ENCODE measurements at regions not wholly inside any gene's neighbourhood (a gene's known extent, or its start where the extent isn't known, plus 50 kb on each side); places are given as distances from the start of the nearest gene placed in this dataset.
"Not testable (repeated sequence)": the region's sequence is repeated elsewhere in the genome, so short reads cannot be mapped to it uniquely, and the experiment has no call there.

DNA sequence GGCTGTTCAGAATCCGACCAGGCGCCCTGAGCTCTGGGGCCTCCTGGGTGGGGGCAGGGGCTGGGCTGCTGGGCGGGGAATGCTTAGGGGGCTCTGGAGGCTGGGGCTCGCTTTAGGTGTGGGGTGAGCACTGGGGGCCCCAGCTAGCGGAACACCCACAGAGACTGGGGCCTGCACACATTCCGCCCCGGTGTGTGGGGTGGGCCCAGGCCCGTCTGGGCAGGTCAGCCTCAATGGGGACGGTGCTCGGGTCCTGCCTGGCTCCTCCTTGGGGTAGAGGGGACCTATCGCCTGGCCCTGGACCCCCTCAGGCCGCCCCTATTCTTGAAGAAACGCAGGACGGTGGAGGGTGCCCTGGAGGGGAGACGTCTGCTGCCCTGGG, 364.8 kb downstream of the TMEM121 start:
- Histone ChIP-seq H3K9ac (ENCODE audit: insufficient read depth in 1 of 2, low read length in 2 of 2) (no peak overlapping the region), H3K4me3 (no peak overlapping the region), H3K27ac (ENCODE audit: low read depth in 1 of 2, low read length in 1 of 2) (no peak overlapping the region), H3K36me3 (ENCODE audit: control insufficient read depth in 4 of 4, insufficient read depth in 4 of 4, low read length in 4 of 4) (no peaks in the 10 kb centered on the region), H3K4me1 (ENCODE audit: control insufficient read depth in 5 of 5, insufficient read depth in 5 of 5, low read length in 5 of 5) (no peaks in the 10 kb centered on the region), H3K9me3 (ENCODE audit: control insufficient read depth in 4 of 4, insufficient read depth in 3 of 4, low read length in 3 of 4) (peaks cover 0 to 5% (median 2%) of the 10 kb centered on the region in 4 donors), H3K27me3 (ENCODE audit: control insufficient read depth in 3 of 3, insufficient read depth in 3 of 3, low read length in 2 of 3) (no peaks in the 10 kb centered on the region)
- ATAC-seq (ENCODE audit: insufficient read depth, low FRiP score) (no peak), DNase-seq (peak in 1 of 3 donors; percentile 0)
- no peak for TF ChIP-seq CTCF (IDR thresholded peaks at IDR 0.05; ENCODE audit: control extremely low read depth, extremely low read depth)
- 58 to 59% methylated on average over 10 to 15 of the region's 15 CpGs for WGBS, 2 donors

DNA sequence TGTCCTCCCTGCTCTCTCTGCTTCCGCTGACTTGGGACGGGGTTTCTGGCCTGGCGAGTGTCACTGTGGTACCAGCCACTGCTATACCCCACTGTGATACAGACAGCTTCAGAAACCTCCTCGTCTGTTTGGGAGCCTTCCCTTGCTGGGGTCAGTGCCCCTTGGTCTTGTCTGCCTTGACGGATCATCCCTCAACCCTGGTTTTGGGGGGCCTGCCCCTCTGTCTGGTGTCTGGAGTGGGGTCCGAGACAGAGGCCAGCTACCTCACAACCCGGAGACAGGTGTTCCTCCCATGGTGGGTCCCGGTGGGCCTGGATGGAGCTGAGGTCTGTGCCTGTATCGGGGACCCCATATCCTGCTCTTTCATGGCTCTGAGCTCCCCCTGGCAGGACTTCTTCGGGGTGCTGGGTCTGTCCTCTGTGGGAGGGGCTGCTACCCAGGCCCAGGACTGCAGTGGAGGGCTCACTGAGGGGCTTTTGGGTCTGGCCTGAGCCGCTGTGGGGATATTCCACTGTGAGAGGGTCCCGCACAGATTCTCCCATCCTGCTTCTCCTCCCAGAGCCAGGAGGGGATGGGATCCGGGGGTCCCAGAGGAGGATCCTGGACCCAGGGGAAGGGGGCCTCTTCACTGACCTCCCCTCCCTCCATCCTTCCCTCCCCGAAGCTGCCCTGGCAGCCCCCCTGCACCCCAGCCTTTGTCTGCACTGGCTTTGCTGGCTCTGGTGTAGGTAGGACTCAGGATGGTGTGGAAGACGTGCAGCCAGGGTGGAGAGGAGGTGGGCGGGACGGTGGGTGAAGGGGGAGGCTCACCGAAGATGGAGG, 365.5 kb downstream of the TMEM121 start:
- no peak overlapping the region for H3K4me3 ChIP-seq
- no peak for ATAC-seq (ENCODE audit: insufficient read depth, low FRiP score)
- H3K27ac ChIP-seq (ENCODE audit: low read depth in 1 of 2, low read length in 1 of 2) = no peak overlapping the region
- 42 to 55% methylated on average over 17 to 18 of the region's 18 CpGs for WGBS, 2 donors
- H3K36me3 ChIP-seq (ENCODE audit: control insufficient read depth in 4 of 4, insufficient read depth in 4 of 4, low read length in 4 of 4) = no peaks in the 10 kb centered on the region
- peaks cover 0 to 5% (median 2%) of the 10 kb centered on the region in 4 donors for H3K9me3 ChIP-seq (ENCODE audit: control insufficient read depth in 4 of 4, insufficient read depth in 3 of 4, low read length in 3 of 4)
- no peak for TF ChIP-seq CTCF (IDR thresholded peaks at IDR 0.05; ENCODE audit: control extremely low read depth, extremely low read depth)
- peak in 1 of 3 donors; percentile 6 for DNase-seq
- no peaks in the 10 kb centered on the region for H3K27me3 ChIP-seq (ENCODE audit: control insufficient read depth in 3 of 3, insufficient read depth in 3 of 3, low read length in 2 of 3)
- no peaks in the 10 kb centered on the region for H3K4me1 ChIP-seq (ENCODE audit: control insufficient read depth in 5 of 5, insufficient read depth in 5 of 5, low read length in 5 of 5)
- H3K9ac ChIP-seq (ENCODE audit: insufficient read depth in 1 of 2, low read length in 2 of 2) = no peak overlapping the region

DNA sequence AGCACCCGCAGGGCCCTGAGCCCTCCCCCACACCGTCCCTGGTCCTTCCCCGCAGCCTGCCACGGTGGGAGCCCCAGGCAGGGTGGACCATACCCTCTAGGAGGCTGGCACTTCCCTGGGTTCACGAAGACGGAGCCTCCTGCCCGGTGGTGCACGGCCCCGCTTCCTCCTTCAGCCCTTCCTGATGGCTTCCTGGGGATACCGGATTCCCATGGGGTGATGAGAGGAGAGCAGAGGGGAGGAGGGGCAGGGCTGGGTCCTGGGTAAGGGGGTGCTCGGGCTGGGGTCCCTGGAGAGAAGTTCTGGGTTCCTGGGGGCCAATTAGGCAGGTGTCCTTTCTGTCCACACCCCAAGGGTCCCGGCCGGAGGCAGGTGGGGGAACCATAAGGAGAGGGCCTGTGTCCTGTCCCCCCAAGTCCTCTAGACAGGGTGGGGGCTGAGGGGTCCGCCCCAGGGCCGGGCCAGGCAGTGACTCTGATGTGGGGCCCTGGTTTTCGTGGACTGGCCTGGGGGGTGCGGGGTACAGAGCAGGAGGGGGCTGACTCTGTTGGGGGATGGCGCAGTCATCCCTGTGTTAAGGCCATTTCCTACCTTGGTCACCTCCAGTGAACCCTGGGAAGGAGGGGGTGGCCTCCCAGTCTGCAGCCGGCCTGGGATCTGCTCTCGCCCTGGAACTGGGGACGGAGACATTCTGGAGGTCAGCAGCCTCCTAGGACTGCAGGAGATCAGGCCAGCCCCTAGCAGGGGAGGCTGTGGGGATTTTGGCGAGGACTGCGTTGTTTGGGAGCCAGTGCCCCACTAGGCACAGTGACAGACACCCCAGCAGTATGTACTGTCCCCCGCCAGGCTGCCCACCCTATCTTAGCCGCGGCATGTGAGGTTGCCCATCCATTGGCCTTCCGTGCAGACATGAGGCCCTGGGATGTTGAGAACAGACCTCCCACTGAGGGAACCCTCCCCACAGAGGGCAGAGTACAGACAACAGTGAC, 366.4 kb downstream of the TMEM121 start:
- H3K4me3 ChIP-seq; H3K4me1 ChIP-seq (ENCODE audit: control insufficient read depth in 5 of 5, insufficient read depth in 5 of 5, low read length in 5 of 5); H3K36me3 ChIP-seq (ENCODE audit: control insufficient read depth in 4 of 4, insufficient read depth in 4 of 4, low read length in 4 of 4); ATAC-seq (ENCODE audit: insufficient read depth, low FRiP score); H3K9ac ChIP-seq (ENCODE audit: insufficient read depth in 1 of 2, low read length in 2 of 2); H3K27me3 ChIP-seq (ENCODE audit: control insufficient read depth in 3 of 3, insufficient read depth in 3 of 3, low read length in 2 of 3); H3K9me3 ChIP-seq (ENCODE audit: control insufficient read depth in 4 of 4, insufficient read depth in 3 of 4, low read length in 3 of 4); H3K27ac ChIP-seq (ENCODE audit: low read depth in 1 of 2, low read length in 1 of 2): not testable (repeated sequence)
- WGBS, 2 donors = 43 to 67% methylated on average over 27 of the region's 27 CpGs
- peak in 1 of 3 donors; percentile 2 for DNase-seq

- not testable (repeated sequence) for H3K4me3 ChIP-seq; H3K9ac ChIP-seq (ENCODE audit: insufficient read depth in 1 of 2, low read length in 2 of 2); H3K27me3 ChIP-seq (ENCODE audit: control insufficient read depth in 3 of 3, insufficient read depth in 3 of 3, low read length in 2 of 3); H3K27ac ChIP-seq (ENCODE audit: low read depth in 1 of 2, low read length in 1 of 2); H3K36me3 ChIP-seq (ENCODE audit: control insufficient read depth in 4 of 4, insufficient read depth in 4 of 4, low read length in 4 of 4); H3K9me3 ChIP-seq (ENCODE audit: control insufficient read depth in 4 of 4, insufficient read depth in 3 of 4, low read length in 3 of 4); ATAC-seq (ENCODE audit: insufficient read depth, low FRiP score); DNase-seq; H3K4me1 ChIP-seq (ENCODE audit: control insufficient read depth in 5 of 5, insufficient read depth in 5 of 5, low read length in 5 of 5)
- WGBS, 2 donors = 64 to 75% methylated on average over 8 to 9 of the region's 12 CpGs
Measured at GRCh38 chr14:105893686-105894085, 367.3 kb downstream of the TMEM121 start.
